Dermis blood vessel endothelial cell (primary cell): ENCODE measurements at regions not wholly inside any gene's neighbourhood (a gene's known extent, or its start where the extent isn't known, plus 50 kb on each side); places are given as distances from the start of the nearest gene placed in this dataset.
"Not testable (repeated sequence)": the region's sequence is repeated elsewhere in the genome, so short reads cannot be mapped to it uniquely, and the experiment has no call there.

Experiments used
- DNase-seq: peaks from one replicate; pipeline ENCODE4 v3.0.0; 2010

- no peak for DNase-seq
Measured at GRCh38 chr2:164014068-164014731, 278.4 kb upstream of the FIGN start.

- DNase-seq: no peak
Measured at GRCh38 chr2:164012581-164012980, 276.8 kb upstream of the FIGN start.

- no peak for DNase-seq
Measured at GRCh38 chr2:164009756-164010337, 274.0 kb upstream of the FIGN start.

- no peak for DNase-seq
Measured at GRCh38 chr2:164008752-164009151, 272.9 kb upstream of the FIGN start.

- no peak for DNase-seq
Measured at GRCh38 chr2:164006704-164007103, 270.9 kb upstream of the FIGN start.

GRCh38 chr2:164000176-164000575 is 264.4 kb upstream of the FIGN start:
- no peak for DNase-seq

GRCh38 chr2:163997466-163997865 is 261.7 kb upstream of the FIGN start:
- no peak for DNase-seq

- no peak for DNase-seq
Measured at GRCh38 chr2:163990541-163990940, 254.7 kb upstream of the FIGN start.

- no peak for DNase-seq
Measured at GRCh38 chr2:163990101-163990500, 254.3 kb upstream of the FIGN start.

GRCh38 chr2:163987175-163987940 is 251.6 kb upstream of the FIGN start:
- no peak for DNase-seq

GRCh38 chr2:163984986-163985385 is 249.2 kb upstream of the FIGN start:
- DNase-seq: no peak

GRCh38 chr2:163983911-163984310 is 248.1 kb upstream of the FIGN start:
- DNase-seq: no peak

GRCh38 chr2:163982938-163983337 is 247.1 kb upstream of the FIGN start:
- no peak for DNase-seq

- DNase-seq: no peak
Measured at GRCh38 chr2:163974766-163975165, 239.0 kb upstream of the FIGN start.

- DNase-seq: no peak
Measured at GRCh38 chr2:163970058-163970813, 234.4 kb upstream of the FIGN start.

GRCh38 chr2:163964278-163964677 is 228.5 kb upstream of the FIGN start:
- DNase-seq: not testable (repeated sequence)

GRCh38 chr2:163953390-163953907 is 217.6 kb upstream of the FIGN start:
- no peak for DNase-seq

- DNase-seq: no peak
Measured at GRCh38 chr2:163951312-163951711, 215.5 kb upstream of the FIGN start.

- no peak for DNase-seq
Measured at GRCh38 chr2:163949693-163950092, 213.9 kb upstream of the FIGN start.

- DNase-seq: no peak
Measured at GRCh38 chr2:163944347-163944737, 208.5 kb upstream of the FIGN start.

GRCh38 chr2:163943403-163944346 is 207.9 kb upstream of the FIGN start:
- DNase-seq: no peak

GRCh38 chr2:163934131-163934530 is 198.3 kb upstream of the FIGN start:
- no peak for DNase-seq
